VCaP (cell line): ENCODE measurements at regions not wholly inside any gene's neighbourhood (a gene's known extent, or its start where the extent isn't known, plus 50 kb on each side); places are given as distances from the start of the nearest gene placed in this dataset.

ENCODE experiments used
- H3K27ac ChIP-seq: fragments of 450-650 bp; 2 replicates; pipeline ENCODE4 v1.5.1; 2017
- TF ChIP-seq, protein P1 (sequence below): fragments of 450-650 bp; conservative IDR thresholded peaks from 2 replicates; pipeline ENCODE4 v1.5.1; 2017; ENCODE audit warnings: mild to moderate bottlenecking, moderate library complexity

DNA sequence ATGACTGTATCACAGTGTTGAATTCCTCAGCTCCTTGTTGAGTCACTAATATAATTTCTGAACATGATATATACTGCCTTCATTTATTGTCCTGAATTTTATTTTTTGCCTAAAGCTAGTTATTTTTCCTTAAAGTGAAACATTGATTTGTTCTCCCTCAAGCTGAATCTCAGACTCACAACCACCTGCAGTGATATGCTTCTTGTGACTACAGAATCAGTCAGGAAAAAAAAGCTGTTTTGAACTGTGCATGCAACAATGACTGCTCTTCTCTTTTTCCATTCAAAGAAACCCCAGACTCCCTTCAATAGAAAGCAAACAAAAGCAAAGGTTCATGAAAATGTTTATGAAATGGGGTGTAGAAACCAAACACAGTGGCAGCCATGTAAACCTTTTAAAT lies 470.2 kb upstream of the CHD1 start:
- TF ChIP-seq, protein P1, sequence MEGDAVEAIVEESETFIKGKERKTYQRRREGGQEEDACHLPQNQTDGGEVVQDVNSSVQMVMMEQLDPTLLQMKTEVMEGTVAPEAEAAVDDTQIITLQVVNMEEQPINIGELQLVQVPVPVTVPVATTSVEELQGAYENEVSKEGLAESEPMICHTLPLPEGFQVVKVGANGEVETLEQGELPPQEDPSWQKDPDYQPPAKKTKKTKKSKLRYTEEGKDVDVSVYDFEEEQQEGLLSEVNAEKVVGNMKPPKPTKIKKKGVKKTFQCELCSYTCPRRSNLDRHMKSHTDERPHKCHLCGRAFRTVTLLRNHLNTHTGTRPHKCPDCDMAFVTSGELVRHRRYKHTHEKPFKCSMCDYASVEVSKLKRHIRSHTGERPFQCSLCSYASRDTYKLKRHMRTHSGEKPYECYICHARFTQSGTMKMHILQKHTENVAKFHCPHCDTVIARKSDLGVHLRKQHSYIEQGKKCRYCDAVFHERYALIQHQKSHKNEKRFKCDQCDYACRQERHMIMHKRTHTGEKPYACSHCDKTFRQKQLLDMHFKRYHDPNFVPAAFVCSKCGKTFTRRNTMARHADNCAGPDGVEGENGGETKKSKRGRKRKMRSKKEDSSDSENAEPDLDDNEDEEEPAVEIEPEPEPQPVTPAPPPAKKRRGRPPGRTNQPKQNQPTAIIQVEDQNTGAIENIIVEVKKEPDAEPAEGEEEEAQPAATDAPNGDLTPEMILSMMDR: no peak
- no peak overlapping the region for H3K27ac ChIP-seq

DNA sequence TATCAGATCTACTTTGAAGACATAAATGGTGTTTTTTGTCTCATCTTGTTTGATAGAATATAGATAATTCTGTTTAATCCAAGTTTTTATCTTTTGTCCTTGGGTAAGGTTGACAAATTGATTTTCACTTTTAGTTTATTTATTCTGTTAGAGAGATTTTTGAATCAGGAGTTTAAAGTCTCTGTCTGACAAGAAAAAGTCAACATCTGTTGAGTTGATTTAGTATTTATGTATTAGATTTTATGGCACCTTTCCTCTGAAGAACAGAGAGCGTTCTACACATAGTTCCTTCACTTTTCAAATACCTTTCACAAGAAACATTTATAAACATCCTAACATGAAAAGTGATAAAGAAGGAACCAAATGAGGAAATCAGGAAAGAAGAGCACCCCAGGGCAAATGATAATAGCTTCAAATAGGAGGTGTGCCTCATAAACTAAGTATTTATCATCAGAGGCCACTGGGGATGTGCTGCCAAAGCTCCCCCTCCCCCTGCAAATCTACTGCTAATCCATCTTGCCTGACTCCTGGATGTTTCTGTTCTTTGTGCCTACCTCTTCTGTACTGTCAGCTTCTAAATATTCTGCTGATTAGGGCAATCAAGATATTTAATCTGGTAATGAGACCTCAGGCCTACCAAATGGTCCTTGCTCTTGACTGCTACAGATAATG lies 457.7 kb upstream of the CHD1 start:
- no peak overlapping the region for H3K27ac ChIP-seq
- TF ChIP-seq, protein P1: no peak

DNA sequence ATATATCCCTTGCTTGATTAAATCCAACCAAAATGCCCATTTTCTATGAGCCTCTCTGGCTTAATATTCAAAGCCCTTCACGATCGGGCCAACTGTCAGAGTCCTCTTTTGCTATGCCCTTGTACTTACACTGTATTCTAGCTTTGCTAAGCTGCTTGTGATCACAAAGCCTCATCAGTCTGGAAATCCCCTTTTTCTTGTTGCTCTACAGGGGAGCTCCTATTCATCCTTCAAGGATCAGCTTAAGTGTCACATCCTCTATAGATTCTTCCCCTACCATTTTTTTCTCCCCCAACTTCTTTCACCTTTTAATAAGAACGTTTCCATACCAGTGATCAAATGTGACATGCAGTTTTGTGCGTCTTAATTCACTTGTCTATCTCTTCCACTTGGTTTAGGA lies 450.4 kb upstream of the CHD1 start:
- H3K27ac ChIP-seq: no peak overlapping the region
- TF ChIP-seq, protein P1: no peak

DNA sequence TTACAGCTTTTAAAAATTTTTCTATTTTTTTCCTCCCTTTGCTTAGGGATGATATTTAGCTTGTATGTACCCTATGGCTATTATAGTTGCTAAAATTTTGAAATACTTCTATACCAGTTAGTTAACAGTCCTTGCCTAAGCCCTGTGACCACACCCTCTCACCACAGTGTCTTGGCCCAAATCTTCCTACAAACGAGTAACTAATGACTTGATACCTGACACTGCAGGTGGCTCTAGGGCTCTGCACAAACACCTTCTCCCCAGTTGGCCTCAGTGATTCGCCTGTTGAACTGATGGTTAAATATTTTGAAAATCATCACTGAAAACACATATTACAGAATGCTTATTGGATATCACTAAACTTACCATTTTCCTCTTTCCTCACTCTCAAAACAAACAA lies 449.6 kb upstream of the CHD1 start:
- TF ChIP-seq, protein P1: no peak
- H3K27ac ChIP-seq: no peak overlapping the region

DNA sequence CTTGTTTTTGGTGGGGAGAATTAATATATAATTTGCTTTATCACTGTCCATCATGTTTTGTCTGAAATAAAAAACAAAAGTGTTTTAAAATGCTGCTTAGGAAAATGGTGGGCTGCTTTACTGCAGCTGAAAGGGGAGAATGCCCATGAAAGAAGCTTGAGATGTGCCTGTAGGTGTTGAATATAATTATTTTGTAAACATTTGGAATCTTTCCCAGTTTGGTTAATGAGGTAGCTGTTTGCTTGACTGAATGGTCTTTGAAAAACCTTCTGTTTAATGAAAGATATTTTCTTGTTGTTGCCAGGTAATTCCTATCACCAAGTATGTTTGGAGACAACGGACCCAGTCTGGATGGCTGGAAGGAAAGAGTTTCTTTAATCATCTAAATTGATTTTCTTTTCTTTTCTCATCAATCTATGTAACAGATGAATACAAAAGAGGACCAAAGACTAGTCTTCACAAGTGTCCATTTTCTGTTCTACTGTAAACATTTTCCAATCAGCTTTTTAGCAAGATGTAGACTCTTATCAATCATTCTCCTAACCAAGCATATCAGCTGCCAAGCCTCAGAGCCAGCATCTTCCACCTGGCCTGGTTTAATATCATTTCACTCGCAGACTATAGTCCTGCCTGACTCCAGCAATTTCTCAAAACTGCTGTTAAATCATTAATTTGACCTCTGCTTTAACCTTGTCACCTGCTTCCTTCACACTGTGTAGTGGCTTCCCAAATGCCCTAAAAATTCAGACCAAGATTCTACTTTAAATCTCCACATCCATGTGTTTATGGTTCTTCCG lies 441.2 kb upstream of the CHD1 start:
- TF ChIP-seq, protein P1: no peak
- H3K27ac ChIP-seq: no peak overlapping the region

DNA sequence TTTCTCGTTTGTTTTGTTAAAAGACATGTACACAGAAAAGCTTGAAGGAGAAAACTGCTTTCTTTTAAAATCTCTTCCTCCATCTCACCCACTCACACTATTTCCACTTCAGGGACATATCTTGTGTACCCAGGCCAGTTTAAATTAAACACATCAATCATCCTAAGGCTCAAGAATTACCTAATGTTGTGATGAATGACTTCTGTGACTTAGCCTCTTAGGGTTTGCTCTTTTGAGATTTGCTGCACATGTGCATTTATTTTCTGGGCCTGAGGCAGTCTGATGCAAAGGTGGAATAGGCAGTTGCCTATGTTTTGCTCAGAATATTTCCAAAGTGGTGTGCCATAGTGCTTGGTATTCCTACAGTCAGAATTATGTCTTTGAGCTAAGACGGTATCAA lies 439.9 kb upstream of the CHD1 start:
- H3K27ac ChIP-seq: no peak overlapping the region
- TF ChIP-seq, protein P1: no peak

DNA sequence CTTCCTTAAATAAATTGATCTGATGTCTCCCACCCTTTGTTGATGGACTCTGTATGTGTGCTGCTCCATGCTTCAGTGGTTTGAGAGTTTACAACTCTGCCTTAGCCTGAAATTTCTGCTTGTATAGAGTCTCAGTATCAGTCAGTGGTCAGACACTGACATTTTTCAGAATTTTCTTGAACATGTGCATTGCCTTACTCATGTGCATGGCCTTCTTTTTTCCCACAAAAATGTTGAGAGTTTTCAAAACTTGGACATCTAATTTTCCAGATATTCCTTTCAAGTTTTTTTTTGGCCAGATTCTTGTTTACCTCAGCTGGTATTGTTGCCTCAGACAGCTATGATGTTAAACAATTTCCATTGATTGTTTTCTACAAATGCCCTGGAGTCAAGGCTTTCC lies 427.1 kb upstream of the CHD1 start:
- TF ChIP-seq, protein P1: no peak
- H3K27ac ChIP-seq: no peak overlapping the region
